Nephron progenitor cell (in vitro differentiated cells): ENCODE measurements at regions not wholly inside any gene's neighbourhood (a gene's known extent, or its start where the extent isn't known, plus 50 kb on each side); places are given as distances from the start of the nearest gene placed in this dataset.
"Not testable (repeated sequence)": the region's sequence is repeated elsewhere in the genome, so short reads cannot be mapped to it uniquely, and the experiment has no call there.

Source experiments
- DNase-seq: peaks from one replicate; pipeline ENCODE4 v3.0.0; 2021
- H3K27ac Mint-ChIP-seq: 2 replicates; pipeline ENCODE4 v1.8.0; 2021; ENCODE audit warnings: mild to moderate bottlenecking, moderate library complexity, mixed read lengths
- H3K27me3 Mint-ChIP-seq: 2 replicates; pipeline ENCODE4 v1.8.0; 2021; ENCODE audit warnings: mild to moderate bottlenecking, low read depth, mixed read lengths; ENCODE audit not compliant: poor library complexity
- H3K36me3 Mint-ChIP-seq: 2 replicates; pipeline ENCODE4 v1.8.0; 2021; ENCODE audit warnings: low read depth, mixed read lengths
- H3K4me1 Mint-ChIP-seq: 2 replicates; pipeline ENCODE4 v1.8.0; 2021; ENCODE audit warnings: mixed read lengths
- H3K4me3 Mint-ChIP-seq: 2 replicates; pipeline ENCODE4 v1.8.0; 2021; ENCODE audit warnings: mild to moderate bottlenecking, moderate library complexity, mixed read lengths
- H3K9me3 Mint-ChIP-seq: 2 replicates; pipeline ENCODE4 v1.8.0; 2021; ENCODE audit warnings: mild to moderate bottlenecking, moderate library complexity, mixed read lengths

DNA sequence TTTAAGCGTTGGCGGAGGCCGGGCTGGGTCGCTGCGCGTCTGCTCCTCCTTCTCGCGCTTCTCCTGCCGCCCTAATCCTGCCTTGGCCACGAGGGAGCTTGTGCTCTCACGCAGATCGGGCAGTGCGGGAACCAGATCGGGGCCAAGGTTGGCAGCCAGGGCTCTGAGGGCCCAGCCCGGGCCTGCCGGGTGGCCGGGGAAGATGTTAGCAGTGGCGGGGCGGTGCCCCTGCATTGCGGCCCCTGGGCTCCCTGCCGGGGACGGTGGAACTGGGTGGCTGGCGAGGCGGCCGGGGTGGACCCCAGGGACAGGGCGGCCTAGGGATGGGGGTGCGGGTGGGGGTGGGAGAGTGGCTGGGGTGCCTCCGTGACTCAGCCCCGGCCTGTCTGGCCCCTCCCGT is 297.4 kb downstream of the CACNA1B start:
- H3K9me3 Mint-ChIP-seq, H3K27me3 Mint-ChIP-seq: not testable (repeated sequence)

DNA sequence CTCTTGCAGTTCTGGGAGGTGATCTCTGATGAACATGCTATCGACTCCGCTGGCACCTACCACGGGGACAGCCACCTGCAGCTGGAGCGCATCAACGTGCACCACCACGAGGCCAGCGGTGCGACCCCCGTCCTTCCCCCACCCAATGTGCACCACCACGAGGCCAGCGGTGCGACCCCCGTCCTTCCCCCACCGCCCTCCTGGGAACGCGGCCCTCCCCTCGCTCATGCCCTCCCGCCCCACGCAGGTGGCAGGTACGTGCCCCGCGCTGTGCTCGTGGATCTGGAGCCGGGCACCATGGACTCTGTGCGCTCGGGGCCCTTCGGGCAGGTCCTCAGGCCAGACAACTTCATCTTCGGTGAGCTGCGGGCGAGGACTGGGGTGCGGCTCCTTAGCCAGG is 297.8 kb downstream of the CACNA1B start:
- not testable (repeated sequence) for H3K4me3 Mint-ChIP-seq, H3K27ac Mint-ChIP-seq, H3K9me3 Mint-ChIP-seq, DNase-seq, H3K4me1 Mint-ChIP-seq, H3K27me3 Mint-ChIP-seq, H3K36me3 Mint-ChIP-seq

More for the DNA sequence above, 297.4 kb downstream of the CACNA1B start:
- H3K4me3 Mint-ChIP-seq, H3K36me3 Mint-ChIP-seq, H3K27ac Mint-ChIP-seq, H3K4me1 Mint-ChIP-seq, DNase-seq: not testable (repeated sequence)

DNA sequence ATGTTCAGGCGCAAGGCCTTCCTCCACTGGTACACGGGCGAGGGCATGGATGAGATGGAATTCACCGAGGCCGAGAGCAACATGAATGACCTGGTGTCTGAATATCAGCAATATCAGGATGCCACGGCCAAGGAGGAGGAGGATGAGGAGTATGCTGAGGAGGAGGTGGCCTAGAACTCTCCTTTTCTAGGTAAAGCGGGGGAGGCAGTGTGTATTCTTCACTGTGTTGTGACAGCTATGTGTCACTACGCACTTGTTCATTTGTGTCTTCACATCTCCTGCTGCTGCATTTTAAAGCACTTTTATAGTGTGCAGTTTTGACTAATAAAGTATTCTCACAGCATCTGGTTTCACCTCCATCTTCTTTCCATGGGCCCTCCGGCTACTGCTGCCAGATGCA is 299.5 kb downstream of the CACNA1B start:
- not testable (repeated sequence) for H3K27ac Mint-ChIP-seq, H3K27me3 Mint-ChIP-seq, H3K36me3 Mint-ChIP-seq, H3K4me3 Mint-ChIP-seq, H3K9me3 Mint-ChIP-seq, H3K4me1 Mint-ChIP-seq, DNase-seq

DNA sequence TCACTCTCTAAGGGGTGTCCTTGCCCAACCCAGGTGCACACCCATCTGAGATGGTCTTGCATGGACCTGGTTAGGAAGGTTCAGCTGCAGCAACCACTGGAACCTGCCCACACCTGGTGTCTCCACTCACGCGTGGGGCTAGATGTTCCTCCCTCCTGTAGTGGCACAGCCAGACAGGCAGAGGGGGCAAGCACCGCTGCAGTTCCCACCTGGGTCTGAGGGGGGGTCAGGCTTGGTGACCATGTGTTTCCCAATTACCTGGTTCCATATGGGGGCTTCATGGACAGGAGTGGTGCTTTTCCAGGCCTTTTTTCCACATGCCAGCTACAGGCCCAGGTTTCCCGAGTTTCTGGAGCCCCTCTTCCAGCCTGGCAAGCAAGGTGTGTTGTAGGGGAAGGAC is 301.4 kb downstream of the CACNA1B start:
- H3K9me3 Mint-ChIP-seq, H3K36me3 Mint-ChIP-seq, H3K4me1 Mint-ChIP-seq, H3K4me3 Mint-ChIP-seq, DNase-seq, H3K27ac Mint-ChIP-seq, H3K27me3 Mint-ChIP-seq: not testable (repeated sequence)

DNA sequence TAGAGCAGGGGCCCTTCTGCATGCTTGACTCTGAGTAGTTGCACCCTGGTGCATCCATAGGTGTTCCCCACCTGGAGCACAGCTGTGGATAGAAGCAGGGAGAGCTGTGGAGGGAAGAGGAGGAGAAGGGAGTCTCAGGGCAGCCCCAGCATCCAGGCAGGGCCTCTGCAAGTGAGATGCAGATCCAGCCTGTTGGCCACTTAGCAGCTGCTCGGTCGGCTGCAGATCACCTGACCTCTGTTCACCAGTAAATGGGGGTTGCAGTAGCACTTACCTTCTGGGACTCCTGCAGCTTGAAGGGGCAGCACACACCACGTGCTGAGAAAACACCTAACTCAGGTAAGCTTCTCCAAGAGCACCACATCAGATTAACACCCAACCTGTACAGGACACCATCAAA is 302.1 kb downstream of the CACNA1B start:
- not testable (repeated sequence) for H3K9me3 Mint-ChIP-seq, H3K27me3 Mint-ChIP-seq, H3K4me1 Mint-ChIP-seq, H3K4me3 Mint-ChIP-seq, DNase-seq, H3K27ac Mint-ChIP-seq, H3K36me3 Mint-ChIP-seq

DNA sequence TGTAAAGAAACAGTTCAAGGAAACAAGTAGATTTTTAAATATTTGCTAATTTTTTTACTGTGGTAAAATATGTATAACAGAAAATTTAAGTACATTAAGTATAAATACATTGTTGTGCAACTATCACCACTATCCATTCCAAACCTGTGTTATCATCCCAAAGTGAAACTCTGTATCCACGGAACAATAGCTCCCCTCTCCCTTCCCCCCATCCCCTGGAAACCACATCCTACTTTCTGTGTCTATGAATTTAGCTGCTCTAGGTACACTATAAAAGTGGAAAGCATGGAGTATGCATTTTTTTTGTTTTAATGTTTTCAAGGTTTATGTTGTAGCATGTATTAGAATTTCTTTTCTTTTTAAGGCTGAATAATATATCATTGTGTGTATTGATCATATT is 304.4 kb downstream of the CACNA1B start:
- not testable (repeated sequence) for DNase-seq, H3K4me1 Mint-ChIP-seq, H3K4me3 Mint-ChIP-seq, H3K36me3 Mint-ChIP-seq, H3K27me3 Mint-ChIP-seq, H3K27ac Mint-ChIP-seq
- H3K9me3 Mint-ChIP-seq = peaks cover 13% of the 10 kb centered on the region

DNA sequence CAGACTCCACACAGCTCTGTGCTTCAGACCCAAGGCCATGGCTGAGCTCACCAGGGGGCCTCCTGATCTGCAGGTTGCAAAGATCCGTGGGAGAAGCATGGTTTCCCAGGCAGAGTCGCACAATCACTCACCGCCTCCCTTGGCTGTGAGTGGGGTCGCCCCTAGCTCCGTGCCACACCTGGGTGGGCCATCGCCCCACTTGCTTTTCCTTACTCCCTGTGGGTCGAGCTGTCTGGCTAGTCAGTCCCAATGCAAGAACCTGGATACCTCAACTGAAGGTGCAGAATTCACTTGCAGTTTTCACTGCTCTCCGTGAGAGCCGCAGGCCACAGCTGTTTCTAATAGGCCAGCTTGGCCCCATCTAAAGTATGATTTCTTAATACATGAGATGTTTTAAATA is 319.6 kb downstream of the CACNA1B start:
- H3K9me3 Mint-ChIP-seq, H3K36me3 Mint-ChIP-seq, H3K27ac Mint-ChIP-seq, H3K4me1 Mint-ChIP-seq, H3K4me3 Mint-ChIP-seq, DNase-seq: not testable (repeated sequence)
- H3K27me3 Mint-ChIP-seq = peaks cover 12% of the 10 kb centered on the region

DNA sequence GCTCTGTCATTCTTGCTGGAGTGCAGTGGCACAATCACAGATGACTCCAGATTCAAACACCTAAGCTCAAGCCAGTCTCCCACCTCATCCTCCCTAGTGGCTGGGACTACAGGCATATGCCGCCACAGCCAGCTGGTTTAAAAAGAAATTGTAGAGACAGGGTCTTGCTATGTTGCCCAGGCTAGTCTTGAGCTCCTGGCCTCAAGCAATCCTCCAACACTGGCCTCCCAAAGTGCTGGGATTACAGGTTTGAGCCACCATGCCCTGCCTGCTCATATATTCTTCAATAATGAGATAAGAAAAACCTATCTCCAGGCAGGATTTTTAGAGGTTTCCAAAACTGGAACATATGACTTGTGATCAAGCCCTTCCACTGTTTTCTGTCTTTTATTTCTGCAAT is 321.4 kb downstream of the CACNA1B start:
- peaks cover 12% of the 10 kb centered on the region for H3K27me3 Mint-ChIP-seq
- not testable (repeated sequence) for H3K9me3 Mint-ChIP-seq, H3K4me1 Mint-ChIP-seq, H3K4me3 Mint-ChIP-seq, DNase-seq, H3K27ac Mint-ChIP-seq, H3K36me3 Mint-ChIP-seq

DNA sequence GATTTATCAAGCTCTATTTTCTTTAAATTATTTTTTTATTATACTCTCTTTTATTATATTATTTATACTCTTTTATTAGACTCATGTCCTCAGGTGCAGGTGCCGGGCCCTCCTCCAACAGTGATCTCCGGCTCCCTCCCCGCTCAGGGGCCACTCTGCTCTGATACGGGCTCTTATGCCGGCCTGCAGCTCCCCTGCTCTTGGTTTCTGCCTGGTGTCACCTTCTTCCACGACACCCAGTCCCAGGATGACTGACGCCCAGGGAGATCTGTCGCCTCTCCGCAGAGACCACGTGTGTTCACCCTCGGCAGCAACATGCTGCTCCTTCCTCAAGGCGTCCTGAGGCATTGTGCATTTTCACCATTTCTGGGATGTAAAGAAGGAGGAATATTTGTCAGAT is 322.3 kb downstream of the CACNA1B start:
- peaks cover 12% of the 10 kb centered on the region for H3K27me3 Mint-ChIP-seq
- H3K9me3 Mint-ChIP-seq, DNase-seq, H3K4me1 Mint-ChIP-seq, H3K4me3 Mint-ChIP-seq, H3K36me3 Mint-ChIP-seq, H3K27ac Mint-ChIP-seq: not testable (repeated sequence)

DNA sequence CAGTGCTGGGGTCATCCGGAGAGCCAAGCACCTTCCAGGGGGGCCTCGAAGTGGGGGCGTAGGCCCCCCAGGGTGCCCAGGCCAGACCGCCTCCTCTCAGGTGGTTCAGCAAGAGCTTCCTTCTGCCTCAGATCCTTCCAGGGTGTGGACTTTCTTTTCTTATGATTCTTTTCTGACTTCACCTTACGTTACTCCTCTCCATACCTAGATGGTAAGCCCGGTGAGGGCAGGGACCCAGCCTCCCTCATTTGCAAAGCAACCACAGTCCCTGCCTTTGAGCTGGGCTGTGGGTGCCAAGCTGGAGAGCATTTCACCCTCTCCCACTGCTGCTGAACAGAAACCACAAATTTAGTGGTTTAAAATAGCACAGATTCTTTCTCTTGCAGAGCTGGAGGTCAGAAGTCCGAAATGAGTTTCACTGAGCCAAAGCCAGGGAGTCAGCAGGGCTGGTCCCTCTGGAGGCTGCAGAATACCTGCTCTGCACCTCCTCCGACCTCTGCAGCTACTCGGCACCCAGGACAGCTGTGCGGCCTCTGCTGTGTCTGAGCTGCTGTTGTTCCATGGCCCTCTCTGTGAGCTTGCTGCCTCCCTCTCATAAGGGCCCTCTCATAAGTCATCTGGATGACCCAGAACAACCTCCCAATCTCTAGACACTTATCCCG is 323.0 kb downstream of the CACNA1B start:
- H3K36me3 Mint-ChIP-seq, H3K4me3 Mint-ChIP-seq, DNase-seq, H3K9me3 Mint-ChIP-seq, H3K27ac Mint-ChIP-seq, H3K4me1 Mint-ChIP-seq: not testable (repeated sequence)
- H3K27me3 Mint-ChIP-seq = peaks cover 12% of the 10 kb centered on the region

DNA sequence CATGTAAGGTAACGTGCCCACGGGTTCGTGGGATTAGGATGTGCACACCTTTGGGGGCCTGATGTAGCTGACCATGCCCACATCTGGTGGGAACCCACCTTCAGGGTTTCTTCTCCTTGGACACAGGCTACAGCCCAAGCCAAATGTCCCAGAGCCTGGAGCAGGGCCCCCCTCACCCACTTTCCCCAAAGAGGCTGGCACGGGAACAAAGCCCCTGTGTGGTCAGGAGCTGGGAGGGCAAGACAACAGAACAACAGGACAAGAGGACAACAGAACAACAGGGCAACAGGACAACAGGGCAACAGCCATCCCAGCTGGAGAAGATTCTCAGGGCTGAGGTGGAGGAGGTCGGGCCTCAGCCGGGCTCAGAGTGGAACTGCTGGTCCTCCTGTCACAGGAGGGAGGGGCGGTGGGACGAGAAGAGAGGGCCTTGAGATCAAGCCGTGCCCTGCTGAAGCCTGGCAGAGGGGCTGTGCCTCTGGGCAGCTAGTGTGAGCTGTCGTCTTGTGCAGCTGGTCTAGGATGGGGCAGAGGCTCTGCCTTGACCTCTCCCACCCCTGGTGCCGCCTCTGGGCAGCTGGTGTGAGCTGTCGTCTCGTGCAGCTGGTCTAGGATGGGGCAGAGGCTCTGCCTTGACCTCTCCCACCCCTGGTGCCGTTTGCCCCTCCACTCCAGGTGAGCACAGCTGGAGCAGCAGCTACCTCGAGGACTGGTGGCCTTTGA is 323.7 kb downstream of the CACNA1B start:
- H3K36me3 Mint-ChIP-seq, H3K27ac Mint-ChIP-seq: not testable (repeated sequence)
- peaks cover 12% of the 10 kb centered on the region for H3K27me3 Mint-ChIP-seq

DNA sequence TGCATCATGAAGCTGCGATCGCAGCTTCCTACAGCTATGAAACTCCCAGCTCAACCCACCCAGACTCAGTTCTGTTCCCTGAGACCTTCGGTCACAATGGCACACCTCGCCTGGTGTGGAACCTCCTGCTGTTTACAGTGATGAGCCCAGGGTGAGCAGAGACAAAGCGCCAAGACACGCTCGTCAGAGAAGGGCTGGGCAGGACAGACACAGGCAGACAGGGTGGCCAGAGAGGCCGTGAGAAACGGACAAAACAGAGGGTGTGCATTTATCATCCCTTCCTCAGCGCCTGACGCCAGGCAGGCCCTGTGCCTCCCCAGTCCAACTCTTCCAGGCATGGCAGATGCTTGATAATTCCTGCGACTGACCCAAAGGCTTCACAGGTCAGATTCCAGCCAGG is 324.5 kb downstream of the CACNA1B start:
- H3K9me3 Mint-ChIP-seq, H3K4me3 Mint-ChIP-seq, H3K27ac Mint-ChIP-seq, DNase-seq, H3K4me1 Mint-ChIP-seq, H3K36me3 Mint-ChIP-seq: not testable (repeated sequence)
- peaks cover 12% of the 10 kb centered on the region for H3K27me3 Mint-ChIP-seq

More for the DNA sequence above, 323.7 kb downstream of the CACNA1B start:
- not testable (repeated sequence) for H3K4me1 Mint-ChIP-seq, H3K4me3 Mint-ChIP-seq, H3K9me3 Mint-ChIP-seq, DNase-seq

DNA sequence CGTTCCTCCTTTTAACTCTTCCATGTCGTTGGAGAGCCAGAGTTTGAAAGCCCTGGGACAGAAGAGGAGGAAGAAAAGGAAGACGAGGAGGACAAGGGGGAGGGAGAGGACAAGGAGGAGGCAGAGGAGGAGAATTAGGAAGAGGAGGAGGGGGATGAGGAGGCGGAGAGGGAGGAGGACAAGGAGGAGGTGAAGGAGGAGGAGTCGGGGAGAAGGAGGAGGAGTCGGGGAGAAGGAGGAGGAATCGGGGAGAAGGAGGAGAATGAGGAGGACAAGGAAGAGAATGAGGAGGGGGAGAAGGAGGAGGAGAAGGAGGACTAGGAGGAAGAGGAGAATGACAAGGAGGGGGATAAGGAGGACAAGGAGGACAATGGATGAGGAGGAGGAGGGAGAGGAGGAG is 325.7 kb downstream of the CACNA1B start:
- not testable (repeated sequence) for H3K4me3 Mint-ChIP-seq, H3K36me3 Mint-ChIP-seq, DNase-seq, H3K4me1 Mint-ChIP-seq, H3K9me3 Mint-ChIP-seq, H3K27ac Mint-ChIP-seq
- H3K27me3 Mint-ChIP-seq = peaks cover 12% of the 10 kb centered on the region

DNA sequence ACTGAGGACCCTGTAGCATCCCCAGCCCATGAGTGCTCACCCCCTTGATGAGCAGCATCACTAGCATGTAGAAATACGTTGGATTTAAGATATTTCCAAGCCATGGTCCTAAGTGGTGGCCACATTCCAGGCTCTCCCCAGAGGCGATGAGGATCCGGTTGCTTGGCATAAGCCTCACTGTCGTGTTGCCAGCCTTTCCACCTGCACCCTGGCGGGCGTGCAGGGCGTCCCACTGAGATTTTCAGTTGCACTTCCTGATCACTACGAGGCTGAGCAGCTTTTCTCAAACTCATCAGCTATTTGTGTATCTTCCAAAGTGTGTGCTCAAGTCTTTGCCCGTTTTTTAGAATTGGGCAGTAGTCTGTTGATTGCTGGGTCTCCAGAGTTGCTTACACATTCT is 326.3 kb downstream of the CACNA1B start:
- H3K4me3 Mint-ChIP-seq, H3K27ac Mint-ChIP-seq, H3K9me3 Mint-ChIP-seq, H3K4me1 Mint-ChIP-seq, DNase-seq, H3K36me3 Mint-ChIP-seq: not testable (repeated sequence)
- peaks cover 10% of the 10 kb centered on the region for H3K27me3 Mint-ChIP-seq

DNA sequence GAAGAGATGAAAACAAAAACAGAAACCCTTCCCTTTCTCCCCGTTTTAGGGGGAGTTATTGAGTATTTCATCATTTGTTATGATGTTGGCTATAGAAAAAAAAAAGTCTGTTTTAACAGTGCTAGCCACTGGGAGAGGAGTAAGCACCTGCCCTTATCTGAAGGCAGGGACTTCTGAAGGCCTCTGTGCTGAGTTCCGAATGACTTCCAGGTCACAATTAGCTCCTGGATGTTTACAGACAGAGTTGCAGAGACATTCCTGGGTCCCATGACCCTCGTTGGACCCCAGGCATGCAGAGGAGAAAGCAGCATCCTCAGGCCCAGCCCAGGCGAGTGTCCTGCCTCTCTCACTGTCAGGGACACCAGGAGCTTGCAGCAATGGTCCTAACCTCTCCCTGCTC is 328.5 kb downstream of the CACNA1B start:
- not testable (repeated sequence) for H3K9me3 Mint-ChIP-seq, DNase-seq, H3K4me3 Mint-ChIP-seq, H3K36me3 Mint-ChIP-seq, H3K27ac Mint-ChIP-seq, H3K4me1 Mint-ChIP-seq, H3K27me3 Mint-ChIP-seq
